Activated CD4-positive, alpha-beta T cell treated with anti-CD3 and anti-CD28 coated beads, Interleukin-2, amount 50 U/mL, for 48 hours (primary cell): ENCODE measurements at regions not wholly inside any gene's neighbourhood (a gene's known extent, or its start where the extent isn't known, plus 50 kb on each side); places are given as distances from the start of the nearest gene placed in this dataset.
A peak's percentile ranks its signal among the peaks of the same experiment; 100 is the strongest.

Experiments
- DNase-seq, 2 experiments: peaks; one replicate each; pipeline ENCODE4 v3.0.0-alpha.2; 2020

- peak in 1 of 2 experiments; percentile 19 for DNase-seq
These were observed 431.2 kb downstream of the LPIN1 start for GRCh38 chr2:12177455-12178288.

GRCh38 chr2:12178289-12179080 lies 432.1 kb downstream of the LPIN1 start:
- no peak for DNase-seq

DNA sequence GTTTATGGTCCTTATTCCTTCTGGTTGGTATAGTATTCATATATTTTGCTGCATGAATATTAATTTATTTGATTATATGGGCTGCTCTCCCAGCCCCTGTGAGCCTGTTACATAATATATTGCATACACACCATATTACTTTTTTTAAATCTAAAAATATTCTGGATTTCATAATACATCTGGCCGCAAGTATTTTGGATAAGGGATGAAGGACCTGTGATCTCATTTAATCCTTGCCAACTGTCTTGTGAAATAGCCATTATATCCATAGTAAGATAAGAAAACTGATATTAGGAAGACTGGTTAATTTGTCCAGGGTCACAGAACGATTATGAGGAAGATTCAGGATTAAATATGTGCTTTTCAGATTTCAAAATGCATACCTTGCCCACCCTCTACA lies 433.6 kb downstream of the LPIN1 start:
- DNase-seq: no peak

- no peak for DNase-seq
These were observed 436.7 kb downstream of the LPIN1 start for GRCh38 chr2:12183032-12183645.

DNA sequence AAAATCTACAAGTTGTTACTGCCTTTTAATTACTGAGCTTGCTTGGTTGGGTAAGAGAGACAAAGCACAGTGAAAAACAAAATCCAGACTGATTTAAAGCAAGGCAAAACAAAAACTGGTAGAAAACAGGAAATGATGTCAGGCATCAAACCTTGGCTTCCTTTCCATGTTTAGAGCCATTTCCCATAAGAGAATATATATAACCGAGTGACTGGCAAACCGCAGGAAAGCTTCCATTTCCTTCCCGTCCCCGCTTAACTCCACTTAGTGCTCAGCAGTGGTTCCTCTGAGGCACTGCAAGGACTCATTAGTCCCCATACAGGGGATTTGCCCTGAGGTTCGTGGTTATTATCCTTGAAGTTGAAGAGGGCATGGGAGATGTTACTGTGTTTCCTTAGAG lies 446.3 kb downstream of the LPIN1 start:
- DNase-seq: no peak

GRCh38 chr2:12194968-12195367 lies 448.5 kb downstream of the LPIN1 start:
- DNase-seq: no peak

DNA sequence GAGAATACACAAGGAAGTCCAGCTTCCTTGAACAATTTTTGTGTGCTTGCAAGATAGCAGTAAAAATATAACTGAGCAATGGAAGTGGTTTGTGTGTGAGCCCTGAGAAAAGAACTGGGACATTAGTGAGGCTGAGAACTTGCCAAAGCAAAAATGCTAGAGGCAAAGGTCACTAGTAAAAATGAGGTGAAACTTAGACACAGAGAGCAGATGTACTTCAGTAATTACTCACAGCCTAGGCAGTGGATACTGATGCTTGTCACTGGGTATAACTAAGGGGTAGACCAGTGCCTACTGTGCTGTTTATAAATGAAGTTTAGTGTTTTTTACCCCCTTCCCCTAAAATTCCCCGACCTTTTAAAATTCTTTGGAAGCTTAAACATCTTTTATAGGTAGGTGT lies 450.1 kb downstream of the LPIN1 start:
- no peak for DNase-seq

GRCh38 chr2:12197133-12197532 lies 450.7 kb downstream of the LPIN1 start:
- no peak for DNase-seq

DNA sequence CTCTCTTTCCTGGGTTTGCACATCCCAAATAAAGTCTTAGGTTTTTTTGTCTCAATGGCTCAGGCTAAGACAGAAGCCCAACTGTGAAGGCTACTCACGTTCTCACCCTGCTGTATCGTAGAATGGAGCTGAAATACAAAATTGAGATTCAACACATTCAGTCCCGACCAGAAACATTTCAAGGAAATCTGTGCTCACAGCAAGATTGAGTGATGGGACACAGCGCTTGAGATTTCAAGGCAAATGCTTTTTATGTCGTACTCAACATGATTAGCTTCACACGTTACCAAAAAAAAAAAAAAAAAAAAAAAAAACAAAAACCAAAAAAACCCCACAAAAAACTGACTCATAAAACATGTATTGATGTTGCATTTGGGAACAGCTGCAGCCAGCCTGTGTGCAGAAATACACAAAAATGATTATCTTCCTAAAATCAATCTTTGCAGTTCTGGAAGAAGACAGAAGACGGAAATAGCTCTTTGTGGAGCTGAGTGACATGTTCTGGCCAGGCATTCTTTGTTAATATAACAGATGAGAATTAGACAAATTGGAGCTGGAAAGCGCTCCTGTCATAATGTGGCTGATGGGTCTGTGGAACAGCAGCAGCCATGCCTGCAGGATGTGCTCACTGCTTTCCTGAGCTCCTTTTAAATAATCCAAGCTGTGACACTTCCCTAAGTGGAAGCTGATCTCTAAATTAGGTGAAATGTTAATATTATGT lies 453.2 kb downstream of the LPIN1 start:
- no peak for DNase-seq

GRCh38 chr2:12201369-12201768 lies 454.9 kb downstream of the LPIN1 start:
- DNase-seq: no peak

DNA sequence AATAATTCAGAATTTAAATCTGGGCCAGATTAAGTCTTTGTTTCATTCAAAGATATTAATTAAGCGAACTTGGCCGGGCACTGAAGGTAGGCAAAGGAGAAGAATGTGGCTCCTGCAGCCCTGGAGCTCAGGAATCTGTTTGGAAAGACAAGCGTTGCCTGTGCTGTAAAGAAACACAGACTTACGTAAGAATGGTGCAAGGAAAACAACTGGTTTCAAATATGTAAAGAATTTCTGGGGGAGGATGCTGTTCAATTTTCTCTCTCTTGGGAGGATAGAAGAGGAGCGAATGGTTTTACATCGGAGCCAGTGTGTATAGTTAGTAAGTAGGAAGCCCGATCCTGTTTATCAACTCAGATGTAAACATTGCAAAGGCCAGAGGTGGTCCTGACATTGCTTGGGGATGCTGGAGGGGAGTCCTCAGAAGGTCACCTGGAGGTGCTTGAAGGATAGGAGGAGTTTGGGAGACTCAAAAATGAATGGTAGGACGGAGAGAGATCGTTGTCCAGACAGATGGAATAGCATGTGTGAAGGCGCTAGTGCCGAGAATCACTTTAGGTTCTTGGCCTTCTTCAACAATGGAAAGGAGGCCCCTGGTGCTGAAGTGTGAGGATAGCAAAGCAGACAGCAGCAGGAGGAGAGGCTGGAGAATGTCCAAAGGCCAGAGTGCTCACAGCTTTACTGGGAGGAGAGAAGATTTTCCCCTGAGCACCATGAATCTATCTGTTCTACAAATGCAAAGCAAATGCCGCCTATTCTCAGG lies 456.1 kb downstream of the LPIN1 start:
- DNase-seq: no peak

DNA sequence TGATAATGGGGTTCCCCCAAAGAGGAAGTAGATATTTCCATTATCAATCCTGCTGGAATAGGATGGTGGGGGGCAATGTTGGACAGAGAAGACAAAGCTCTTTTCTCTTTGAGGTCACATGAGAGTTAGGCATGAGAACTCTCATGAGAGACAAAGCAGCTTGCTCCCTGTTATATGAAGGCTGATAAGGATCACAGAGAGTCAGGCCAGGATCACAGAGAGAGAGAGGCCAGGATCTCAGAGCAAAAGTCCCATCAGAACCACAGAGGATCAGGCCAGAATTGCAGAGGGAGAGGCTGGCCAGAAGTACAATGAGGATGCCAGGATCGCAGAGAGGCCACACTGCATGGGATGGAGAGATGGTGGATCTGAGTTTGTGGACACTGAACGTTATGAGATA lies 457.1 kb downstream of the LPIN1 start:
- no peak for DNase-seq

- DNase-seq: no peak
These were observed 458.7 kb downstream of the LPIN1 start for GRCh38 chr2:12205086-12205485.

GRCh38 chr2:12207491-12207890 lies 461.1 kb downstream of the LPIN1 start:
- DNase-seq: no peak

GRCh38 chr2:12210016-12210933 lies 463.8 kb downstream of the LPIN1 start:
- no peak for DNase-seq

GRCh38 chr2:12211326-12212175 lies 465.1 kb downstream of the LPIN1 start:
- DNase-seq: no peak

GRCh38 chr2:12212841-12213597 lies 466.6 kb downstream of the LPIN1 start:
- no peak for DNase-seq

GRCh38 chr2:12217175-12217574 lies 470.7 kb downstream of the LPIN1 start:
- DNase-seq: no peak

DNA sequence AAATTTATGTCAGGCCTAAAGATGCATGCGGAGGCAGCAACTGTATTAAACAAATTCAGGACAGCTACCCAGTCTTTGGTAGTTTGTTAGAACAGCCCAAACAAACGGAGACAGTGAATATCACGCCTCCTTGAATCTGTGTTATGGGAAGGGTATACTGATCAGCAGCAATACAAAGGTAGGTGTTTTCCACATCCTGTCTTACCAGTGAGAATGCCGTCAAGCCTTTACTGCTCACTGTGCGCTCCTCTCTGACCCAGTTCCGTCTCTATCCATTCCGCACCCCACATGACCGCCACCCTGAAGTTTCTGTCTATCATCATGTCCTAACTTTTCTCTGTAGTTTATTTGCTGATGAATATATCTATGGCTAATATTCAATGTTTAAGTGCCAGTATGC lies 473.3 kb downstream of the LPIN1 start:
- DNase-seq: no peak
